ENCODE measurements at regions not wholly inside any gene's neighbourhood (a gene's known extent, or its start where the extent isn't known, plus 50 kb on each side); places are given as distances from the start of the nearest gene placed in this dataset.

DNA sequence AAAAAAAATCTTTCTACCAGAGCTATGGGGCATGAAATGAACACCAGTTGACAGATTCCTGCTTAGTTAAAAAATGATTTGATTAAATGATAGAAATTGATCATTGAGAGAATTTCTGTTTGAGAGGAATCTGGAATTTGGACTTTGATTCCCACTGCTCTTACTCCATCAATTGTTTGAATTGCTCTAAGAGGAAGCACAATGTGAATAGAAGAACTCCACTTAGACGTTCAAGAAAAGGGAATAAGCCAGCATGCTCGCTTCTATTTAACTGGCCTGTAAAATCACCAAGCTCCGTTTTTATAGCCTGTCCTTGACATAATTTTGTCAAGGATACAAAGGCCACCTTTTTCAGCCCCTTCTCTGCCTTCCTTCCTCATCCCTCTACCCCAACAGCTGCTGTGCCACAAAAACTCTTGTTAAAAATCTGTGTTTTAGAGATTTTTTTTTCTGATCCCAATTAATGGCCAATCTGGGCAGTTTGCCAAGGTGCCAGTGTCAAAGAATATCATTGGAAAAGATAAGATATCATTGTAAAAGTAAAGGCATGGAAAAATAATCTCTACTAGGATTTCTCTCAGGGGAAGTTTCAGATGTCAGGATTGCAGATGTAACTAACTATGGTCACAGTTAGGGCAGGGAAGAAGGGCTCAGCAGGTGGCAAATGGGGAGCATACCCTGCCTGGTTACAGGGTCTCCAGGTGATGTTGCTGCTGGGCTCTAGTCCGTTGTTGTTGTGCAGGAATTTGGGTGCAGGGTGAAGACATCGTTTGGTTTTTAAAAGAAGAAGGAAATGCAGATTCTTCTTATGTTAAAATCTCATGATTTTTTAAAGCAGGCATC is 301.8 kb upstream of the PDZRN3 start:
- DNase-seq (ENCODE audit: low read depth, low spot score) (no peak), FAIRE-seq (no peak), ATAC-seq (no peak)
- Histone ChIP-seq H3K79me2 (ENCODE audit: control insufficient read depth, insufficient read depth, low read length) (no peaks in the 10 kb centered on the region), H3K36me3 (ENCODE audit: control insufficient read depth in 2 of 2, insufficient read depth in 2 of 2, low read length in 1 of 2) (no peaks in the 10 kb centered on the region), H3K4me2 (ENCODE audit: control insufficient read depth, insufficient read depth) (no peak overlapping the region), H3K9ac (ENCODE audit: control insufficient read depth, insufficient read depth, low read length) (no peak overlapping the region), H3K9me3 (replicated peaks; ENCODE audit: control insufficient read depth, insufficient read depth, low read length) (no peaks in the 10 kb centered on the region), H4K20me1 (ENCODE audit: control insufficient read depth, insufficient read depth) (no peaks in the 10 kb centered on the region), H3K27me3 (replicated peaks in 1 of 2; ENCODE audit: control insufficient read depth in 2 of 2, insufficient read depth in 2 of 2, low read length in 1 of 2) (no peaks in the 10 kb centered on the region), H3K4me1 (ENCODE audit: control insufficient read depth, insufficient read depth, low read length) (no peaks in the 10 kb centered on the region), H3K27ac (ENCODE audit: control insufficient read depth, insufficient read depth) (no peak overlapping the region), H3K4me3 (no peak overlapping the region), H2AFZ (ENCODE audit: control insufficient read depth, low read depth, low read length) (no peak overlapping the region)
- ChIA-PET RAD21 (ENCODE audit: unreplicated experiment) (no interaction called here), CTCF (no interaction called here), POLR2A (no interaction called here), SMC1A (ENCODE audit: uncharacterized antibody, unreplicated experiment) (no interaction called here)
- 0% methylated on average over 5 of the region's 5 CpGs for WGBS (ENCODE audit: insufficient coverage, insufficient replicate concordance, low lambda C conversion rate, missing lambda C conversion rate)
- TF ChIP-seq NFXL1 (IDR thresholded peaks at IDR 0.05; ENCODE audit: borderline replicate concordance) (no peak), CBFB (IDR thresholded peaks at IDR 0.05; ENCODE audit: low read depth) (no peak), BMI1 (IDR thresholded peaks at IDR 0.05; ENCODE audit: borderline replicate concordance) (no peak), EP300 (IDR thresholded peaks at IDR 0.05; ENCODE audit: borderline replicate concordance in 1 of 2, control insufficient read depth in 1 of 2, low read depth in 2 of 2, low read length in 2 of 2) (no peak)
- intact Hi-C loops (cut with micrococcal nuclease; ENCODE audit: unreplicated experiment), result no loop called here
- BruUV-seq (replicated peaks), result no TSS peak
- in situ Hi-C loops (cut with MboI), result no loop called here

DNA sequence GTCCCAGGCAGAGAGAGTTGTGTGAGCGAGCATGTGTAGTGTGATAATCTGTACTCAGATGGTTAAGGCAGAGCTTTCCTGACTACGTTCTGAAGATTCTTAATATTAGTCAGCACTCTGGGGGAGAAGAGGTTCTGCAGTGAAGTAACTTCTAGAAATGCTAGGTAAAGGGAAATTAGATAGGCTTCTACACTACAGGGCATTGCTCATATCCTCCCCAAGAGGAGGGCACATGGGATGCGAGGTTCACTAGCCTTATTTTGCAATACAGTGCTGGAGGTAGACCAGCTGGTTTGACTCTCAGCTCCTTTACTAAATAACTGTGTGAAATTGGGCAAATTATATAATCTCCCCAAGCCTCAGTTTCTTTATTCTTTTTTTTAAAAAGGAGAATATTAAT is 300.3 kb upstream of the PDZRN3 start:
- CTCF ChIA-PET, result no interaction called here
- WGBS (ENCODE audit: insufficient coverage, insufficient replicate concordance, low lambda C conversion rate, missing lambda C conversion rate), result 15% methylated on average over 3 of the region's 3 CpGs
- H3K4me2 ChIP-seq (ENCODE audit: control insufficient read depth, insufficient read depth), result no peak overlapping the region
- no peak overlapping the region for H3K4me3 ChIP-seq
- DNase-seq (ENCODE audit: low read depth, low spot score) (no peak), ATAC-seq (no peak), FAIRE-seq (no peak)
- H3K27ac ChIP-seq (ENCODE audit: control insufficient read depth, insufficient read depth), result no peak overlapping the region
- in situ Hi-C loops (cut with MboI) (no loop called here), intact Hi-C loops (cut with micrococcal nuclease; ENCODE audit: unreplicated experiment) (no loop called here)
- RAD21 ChIA-PET (ENCODE audit: unreplicated experiment), result no interaction called here
- H4K20me1 ChIP-seq (ENCODE audit: control insufficient read depth, insufficient read depth), result no peaks in the 10 kb centered on the region
- POLR2A ChIA-PET, result no interaction called here
- no peaks in the 10 kb centered on the region for H3K27me3 ChIP-seq (replicated peaks in 1 of 2; ENCODE audit: control insufficient read depth in 2 of 2, insufficient read depth in 2 of 2, low read length in 1 of 2)
- no peaks in the 10 kb centered on the region for H3K36me3 ChIP-seq (ENCODE audit: control insufficient read depth in 2 of 2, insufficient read depth in 2 of 2, low read length in 1 of 2)
- H2AFZ ChIP-seq (ENCODE audit: control insufficient read depth, low read depth, low read length), result no peak overlapping the region
- no peaks in the 10 kb centered on the region for H3K79me2 ChIP-seq (ENCODE audit: control insufficient read depth, insufficient read depth, low read length)
- BruUV-seq (replicated peaks), result no TSS peak
- no peaks in the 10 kb centered on the region for H3K9me3 ChIP-seq (replicated peaks; ENCODE audit: control insufficient read depth, insufficient read depth, low read length)
- SMC1A ChIA-PET (ENCODE audit: uncharacterized antibody, unreplicated experiment), result no interaction called here
- no peak overlapping the region for H3K9ac ChIP-seq (ENCODE audit: control insufficient read depth, insufficient read depth, low read length)
- no peaks in the 10 kb centered on the region for H3K4me1 ChIP-seq (ENCODE audit: control insufficient read depth, insufficient read depth, low read length)
- TF ChIP-seq PAX8 (IDR thresholded peaks at IDR 0.05) (no peak), ZNF217 (IDR thresholded peaks at IDR 0.05) (no peak), SMAD1 (IDR thresholded peaks at IDR 0.05; ENCODE audit: low read depth, partially characterized antibody) (no peak), ZBTB11 (CRISPR knock-in tag; IDR thresholded peaks at IDR 0.05) (no peak), BMI1 (IDR thresholded peaks at IDR 0.05; ENCODE audit: borderline replicate concordance) (no peak), SMC3 (IDR thresholded peaks at IDR 0.05; ENCODE audit: borderline replicate concordance, low read length) (no peak)
- TF ChIP-seq, protein P1, sequence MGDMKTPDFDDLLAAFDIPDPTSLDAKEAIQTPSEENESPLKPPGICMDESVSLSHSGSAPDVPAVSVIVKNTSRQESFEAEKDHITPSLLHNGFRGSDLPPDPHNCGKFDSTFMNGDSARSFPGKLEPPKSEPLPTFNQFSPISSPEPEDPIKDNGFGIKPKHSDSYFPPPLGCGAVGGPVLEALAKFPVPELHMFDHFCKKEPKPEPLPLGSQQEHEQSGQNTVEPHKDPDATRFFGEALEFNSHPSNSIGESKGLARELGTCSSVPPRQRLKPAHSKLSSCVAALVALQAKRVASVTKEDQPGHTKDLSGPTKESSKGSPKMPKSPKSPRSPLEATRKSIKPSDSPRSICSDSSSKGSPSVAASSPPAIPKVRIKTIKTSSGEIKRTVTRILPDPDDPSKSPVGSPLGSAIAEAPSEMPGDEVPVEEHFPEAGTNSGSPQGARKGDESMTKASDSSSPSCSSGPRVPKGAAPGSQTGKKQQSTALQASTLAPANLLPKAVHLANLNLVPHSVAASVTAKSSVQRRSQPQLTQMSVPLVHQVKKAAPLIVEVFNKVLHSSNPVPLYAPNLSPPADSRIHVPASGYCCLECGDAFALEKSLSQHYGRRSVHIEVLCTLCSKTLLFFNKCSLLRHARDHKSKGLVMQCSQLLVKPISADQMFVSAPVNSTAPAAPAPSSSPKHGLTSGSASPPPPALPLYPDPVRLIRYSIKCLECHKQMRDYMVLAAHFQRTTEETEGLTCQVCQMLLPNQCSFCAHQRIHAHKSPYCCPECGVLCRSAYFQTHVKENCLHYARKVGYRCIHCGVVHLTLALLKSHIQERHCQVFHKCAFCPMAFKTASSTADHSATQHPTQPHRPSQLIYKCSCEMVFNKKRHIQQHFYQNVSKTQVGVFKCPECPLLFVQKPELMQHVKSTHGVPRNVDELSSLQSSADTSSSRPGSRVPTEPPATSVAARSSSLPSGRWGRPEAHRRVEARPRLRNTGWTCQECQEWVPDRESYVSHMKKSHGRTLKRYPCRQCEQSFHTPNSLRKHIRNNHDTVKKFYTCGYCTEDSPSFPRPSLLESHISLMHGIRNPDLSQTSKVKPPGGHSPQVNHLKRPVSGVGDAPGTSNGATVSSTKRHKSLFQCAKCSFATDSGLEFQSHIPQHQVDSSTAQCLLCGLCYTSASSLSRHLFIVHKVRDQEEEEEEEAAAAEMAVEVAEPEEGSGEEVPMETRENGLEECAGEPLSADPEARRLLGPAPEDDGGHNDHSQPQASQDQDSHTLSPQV (IDR thresholded peaks at IDR 0.05), result no peak

All from GM12878 (cell line).